ENCODE measurements at regions not wholly inside any gene's neighbourhood (a gene's known extent, or its start where the extent isn't known, plus 50 kb on each side); places are given as distances from the start of the nearest gene placed in this dataset.

DNA sequence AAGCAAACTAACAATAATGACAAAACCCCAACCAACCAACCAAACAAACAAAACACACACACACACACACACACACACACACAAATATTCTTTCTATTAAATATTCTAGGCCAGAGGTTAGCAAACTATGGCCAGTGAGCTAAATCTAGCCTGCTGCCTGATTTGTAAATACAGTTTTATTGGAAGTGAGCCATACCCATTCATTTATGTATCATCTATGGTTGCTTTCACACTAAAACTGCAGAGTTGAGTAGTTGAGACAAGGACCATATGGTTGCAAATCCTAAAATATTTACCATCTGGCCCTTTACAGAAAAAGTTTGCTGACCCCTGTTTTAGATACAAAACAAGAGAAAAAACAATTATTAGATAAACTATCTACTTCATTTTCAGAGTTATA lies 620.5 kb upstream of the SEMA6A start:
- no peak overlapping the region for H3K27ac Mint-ChIP-seq

DNA sequence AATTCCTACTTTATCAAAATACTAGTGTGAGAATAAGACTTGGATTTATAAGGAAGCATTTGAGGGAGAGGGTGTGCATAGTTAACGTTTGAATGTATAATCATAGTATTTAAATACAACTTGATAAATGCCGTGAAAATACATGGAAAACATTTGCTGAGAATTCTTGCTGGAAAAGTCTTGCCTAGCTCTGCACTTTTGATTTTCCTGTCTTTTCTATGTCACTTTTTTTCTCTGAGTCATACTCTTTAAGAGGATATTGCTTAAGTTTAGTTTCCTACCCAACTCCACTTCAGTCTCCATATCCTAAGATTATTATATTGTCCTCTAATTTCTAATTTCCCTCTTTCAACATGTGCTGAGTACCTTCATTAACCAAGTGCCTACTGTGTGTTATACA lies 616.6 kb upstream of the SEMA6A start:
- no peaks in the 10 kb centered on the region for H3K36me3 Mint-ChIP-seq (ENCODE audit: low read depth)
- H3K4me1 Mint-ChIP-seq (ENCODE audit: low read depth) = no peaks in the 10 kb centered on the region
- intact Hi-C loops (cut with micrococcal nuclease) = no loop called here

More for the DNA sequence above, 620.5 kb upstream of the SEMA6A start:
- no peak for DNase-seq (ENCODE audit: low spot score)
- H3K27me3 Mint-ChIP-seq (ENCODE audit: insufficient read depth) = no peaks in the 10 kb centered on the region
- H3K4me3 Mint-ChIP-seq = no peak overlapping the region
- H3K9me3 Mint-ChIP-seq = no peaks in the 10 kb centered on the region
- H3K4me1 Mint-ChIP-seq (ENCODE audit: low read depth) = no peaks in the 10 kb centered on the region
- H3K36me3 Mint-ChIP-seq (ENCODE audit: low read depth) = no peaks in the 10 kb centered on the region
- intact Hi-C loops (cut with micrococcal nuclease) = no loop called here

DNA sequence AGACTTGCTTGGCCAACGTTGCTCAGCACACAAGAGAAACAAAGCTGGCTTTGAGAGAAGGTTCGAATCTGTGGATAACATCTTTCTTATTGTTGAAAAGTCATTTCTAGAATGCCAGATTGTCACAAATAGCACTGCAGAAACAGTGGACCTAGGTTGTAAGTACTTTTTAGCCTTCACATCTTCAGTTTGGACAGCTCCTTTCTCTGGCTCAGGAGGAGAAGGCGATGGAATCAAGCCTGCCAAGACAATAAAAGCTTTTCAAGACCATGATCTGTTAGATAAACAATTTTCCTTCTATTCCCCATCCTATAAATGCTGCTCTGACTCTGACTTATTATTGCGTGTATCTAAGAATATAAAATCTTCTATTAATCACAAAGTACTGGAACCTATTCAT lies 615.2 kb upstream of the SEMA6A start:
- Mint-ChIP-seq H3K27ac (no peak overlapping the region), H3K36me3 (ENCODE audit: low read depth) (no peaks in the 10 kb centered on the region), H3K4me1 (ENCODE audit: low read depth) (no peaks in the 10 kb centered on the region), H3K4me3 (no peak overlapping the region), H3K9me3 (no peaks in the 10 kb centered on the region), H3K27me3 (ENCODE audit: insufficient read depth) (no peaks in the 10 kb centered on the region)
- no peak for DNase-seq (ENCODE audit: low spot score)
- intact Hi-C loops (cut with micrococcal nuclease) = no loop called here

More for the DNA sequence above, 616.6 kb upstream of the SEMA6A start:
- Mint-ChIP-seq H3K9me3 (no peaks in the 10 kb centered on the region), H3K4me3 (no peak overlapping the region), H3K27ac (no peak overlapping the region), H3K27me3 (ENCODE audit: insufficient read depth) (no peaks in the 10 kb centered on the region)
- no peak for DNase-seq (ENCODE audit: low spot score)

DNA sequence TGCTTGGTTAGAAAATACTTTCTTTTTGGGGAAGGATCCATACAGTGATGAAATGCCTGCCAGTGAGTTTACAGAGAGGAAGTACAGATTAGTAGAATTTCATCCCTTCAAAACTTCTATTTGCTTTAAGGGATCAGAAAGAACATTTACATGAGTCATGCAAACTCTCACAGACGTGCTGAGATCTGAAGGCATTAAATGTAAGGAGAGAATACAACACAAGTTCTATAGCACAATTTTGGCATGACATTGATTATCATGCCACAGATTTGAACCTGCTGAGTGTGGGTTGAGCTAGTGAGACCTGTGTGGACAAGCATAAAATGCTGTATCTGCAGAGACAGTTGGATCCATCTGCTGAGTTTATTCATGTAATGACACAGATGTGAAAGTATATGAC lies 613.6 kb upstream of the SEMA6A start:
- H3K27ac Mint-ChIP-seq = no peak overlapping the region
- H3K4me1 Mint-ChIP-seq (ENCODE audit: low read depth) = no peaks in the 10 kb centered on the region
- H3K9me3 Mint-ChIP-seq = no peaks in the 10 kb centered on the region
- no peak overlapping the region for H3K4me3 Mint-ChIP-seq
- DNase-seq (ENCODE audit: low spot score) = no peak
- H3K27me3 Mint-ChIP-seq (ENCODE audit: insufficient read depth) = no peaks in the 10 kb centered on the region
- no peaks in the 10 kb centered on the region for H3K36me3 Mint-ChIP-seq (ENCODE audit: low read depth)
- intact Hi-C loops (cut with micrococcal nuclease) = no loop called here

DNA sequence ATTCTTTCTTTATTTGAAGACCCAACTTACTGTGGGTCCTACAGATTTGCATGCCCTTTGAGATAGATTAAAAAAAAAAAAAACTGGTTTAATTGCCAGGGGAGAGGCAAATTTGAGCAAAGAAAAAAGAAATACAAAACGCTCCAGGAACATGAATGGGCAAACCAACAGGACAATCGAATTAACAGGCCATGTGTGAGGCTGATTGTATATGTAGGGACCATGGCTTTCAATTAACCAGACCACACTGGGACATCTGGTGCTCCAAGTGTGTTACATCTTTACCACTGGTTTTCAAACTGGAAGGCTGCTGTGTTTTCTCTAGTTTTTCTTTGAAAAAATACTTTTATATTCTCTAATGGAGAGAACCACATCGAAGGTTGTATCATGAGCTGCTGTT lies 612.1 kb upstream of the SEMA6A start:
- no peaks in the 10 kb centered on the region for H3K9me3 Mint-ChIP-seq
- intact Hi-C loops (cut with micrococcal nuclease) = no loop called here
- H3K4me3 Mint-ChIP-seq = no peak overlapping the region
- H3K27me3 Mint-ChIP-seq (ENCODE audit: insufficient read depth) = no peaks in the 10 kb centered on the region
- DNase-seq (ENCODE audit: low spot score) = no peak
- H3K36me3 Mint-ChIP-seq (ENCODE audit: low read depth) = no peaks in the 10 kb centered on the region
- no peaks in the 10 kb centered on the region for H3K4me1 Mint-ChIP-seq (ENCODE audit: low read depth)
- H3K27ac Mint-ChIP-seq = no peak overlapping the region

DNA sequence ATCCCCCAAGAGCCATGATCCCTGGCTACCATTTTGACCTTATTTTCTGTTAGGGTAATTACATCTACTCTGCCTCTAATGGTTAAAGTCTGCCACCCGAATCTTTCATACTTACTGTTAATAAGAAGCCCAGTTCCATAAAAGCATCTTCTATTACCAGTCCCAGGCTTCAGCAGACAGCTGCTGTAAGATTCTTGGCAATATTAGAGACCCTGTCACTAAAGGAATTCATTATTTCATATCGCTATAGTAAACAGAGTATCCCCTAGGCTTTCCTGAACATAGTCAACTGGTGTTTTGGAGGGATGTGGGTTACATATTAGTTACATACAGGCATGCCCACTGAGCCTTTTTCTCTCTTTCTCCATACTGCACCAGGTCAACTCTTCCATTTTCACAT lies 608.7 kb upstream of the SEMA6A start:
- H3K4me3 Mint-ChIP-seq = no peak overlapping the region
- no peaks in the 10 kb centered on the region for H3K27me3 Mint-ChIP-seq (ENCODE audit: insufficient read depth)
- no peak overlapping the region for H3K27ac Mint-ChIP-seq
- H3K9me3 Mint-ChIP-seq = peaks cover 3% of the 10 kb centered on the region
- intact Hi-C loops (cut with micrococcal nuclease) = no loop called here
- no peaks in the 10 kb centered on the region for H3K4me1 Mint-ChIP-seq (ENCODE audit: low read depth)
- H3K36me3 Mint-ChIP-seq (ENCODE audit: low read depth) = no peaks in the 10 kb centered on the region
- DNase-seq (ENCODE audit: low spot score) = no peak

DNA sequence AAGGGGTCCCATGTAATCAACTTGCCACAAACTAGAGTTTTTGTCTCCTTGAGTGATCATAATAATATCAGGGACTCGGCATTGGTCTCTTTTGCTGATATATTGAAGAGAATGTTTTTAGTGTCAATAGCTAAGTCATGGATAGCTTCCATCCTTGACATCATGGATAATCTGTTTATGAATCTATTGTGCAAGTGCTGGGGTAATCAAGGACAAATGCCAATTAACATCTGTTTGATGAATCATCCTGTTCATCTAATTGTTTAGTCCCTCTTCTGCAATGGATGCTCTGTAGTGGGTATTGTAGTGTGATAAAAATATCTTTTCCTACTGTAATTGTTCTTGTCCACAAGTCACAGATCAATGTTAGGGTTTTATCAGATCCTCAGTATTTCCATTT lies 607.5 kb upstream of the SEMA6A start:
- Mint-ChIP-seq H3K9me3 (peaks cover 3% of the 10 kb centered on the region), H3K4me3 (no peak overlapping the region), H3K27ac (no peak overlapping the region), H3K36me3 (ENCODE audit: low read depth) (no peaks in the 10 kb centered on the region), H3K27me3 (ENCODE audit: insufficient read depth) (no peaks in the 10 kb centered on the region), H3K4me1 (ENCODE audit: low read depth) (no peaks in the 10 kb centered on the region)
- no peak for DNase-seq (ENCODE audit: low spot score)
- intact Hi-C loops (cut with micrococcal nuclease) = no loop called here

DNA sequence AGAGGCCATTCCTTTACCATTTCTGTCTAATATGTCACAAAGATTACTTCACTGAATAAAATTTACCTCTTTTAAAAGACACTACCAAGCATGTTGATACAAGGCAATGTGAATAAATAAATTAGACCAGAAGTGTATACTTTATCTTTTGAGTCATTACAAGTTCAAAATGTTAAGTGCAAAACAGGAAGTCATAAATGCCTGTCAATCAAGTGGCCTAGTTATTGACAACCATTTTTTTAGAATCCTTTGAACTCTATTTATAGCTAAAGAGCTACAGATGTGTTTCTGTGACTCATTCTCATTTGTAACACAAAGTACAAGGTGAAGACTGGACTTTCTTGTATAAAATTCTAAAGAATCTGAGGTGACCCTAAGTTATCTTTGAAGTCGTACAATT lies 602.7 kb upstream of the SEMA6A start:
- Mint-ChIP-seq H3K9me3 (peaks cover 3% of the 10 kb centered on the region), H3K27me3 (ENCODE audit: insufficient read depth) (no peaks in the 10 kb centered on the region), H3K27ac (no peak overlapping the region), H3K4me1 (ENCODE audit: low read depth) (no peaks in the 10 kb centered on the region), H3K36me3 (ENCODE audit: low read depth) (no peaks in the 10 kb centered on the region), H3K4me3 (no peak overlapping the region)
- no peak for DNase-seq (ENCODE audit: low spot score)
- intact Hi-C loops (cut with micrococcal nuclease) = no loop called here

DNA sequence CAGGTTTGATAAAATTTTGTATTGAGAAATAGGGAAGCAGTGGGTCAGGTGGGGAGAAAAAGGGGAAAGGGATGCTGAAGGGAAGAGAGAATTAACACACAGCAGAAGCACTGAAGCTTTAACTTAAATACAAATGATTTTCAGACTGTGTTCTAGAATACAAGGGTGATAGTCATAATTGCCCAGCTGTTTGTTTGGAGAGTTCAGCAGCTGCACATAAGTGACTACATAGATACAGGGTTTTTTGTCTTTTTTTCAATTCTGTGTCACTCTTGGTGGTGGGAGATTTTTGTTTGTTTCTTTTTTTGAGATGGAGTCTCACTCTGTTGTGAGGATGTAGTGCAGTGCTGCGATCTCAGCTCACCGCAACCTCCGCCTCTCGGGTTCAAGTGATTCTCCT lies 590.4 kb upstream of the SEMA6A start:
- Mint-ChIP-seq H3K36me3 (ENCODE audit: low read depth) (no peaks in the 10 kb centered on the region), H3K27ac (no peak overlapping the region), H3K9me3 (no peaks in the 10 kb centered on the region), H3K27me3 (ENCODE audit: insufficient read depth) (no peaks in the 10 kb centered on the region), H3K4me3 (no peak overlapping the region), H3K4me1 (ENCODE audit: low read depth) (no peaks in the 10 kb centered on the region)
- intact Hi-C loops (cut with micrococcal nuclease) = no loop called here
- no peak for DNase-seq (ENCODE audit: low spot score)

DNA sequence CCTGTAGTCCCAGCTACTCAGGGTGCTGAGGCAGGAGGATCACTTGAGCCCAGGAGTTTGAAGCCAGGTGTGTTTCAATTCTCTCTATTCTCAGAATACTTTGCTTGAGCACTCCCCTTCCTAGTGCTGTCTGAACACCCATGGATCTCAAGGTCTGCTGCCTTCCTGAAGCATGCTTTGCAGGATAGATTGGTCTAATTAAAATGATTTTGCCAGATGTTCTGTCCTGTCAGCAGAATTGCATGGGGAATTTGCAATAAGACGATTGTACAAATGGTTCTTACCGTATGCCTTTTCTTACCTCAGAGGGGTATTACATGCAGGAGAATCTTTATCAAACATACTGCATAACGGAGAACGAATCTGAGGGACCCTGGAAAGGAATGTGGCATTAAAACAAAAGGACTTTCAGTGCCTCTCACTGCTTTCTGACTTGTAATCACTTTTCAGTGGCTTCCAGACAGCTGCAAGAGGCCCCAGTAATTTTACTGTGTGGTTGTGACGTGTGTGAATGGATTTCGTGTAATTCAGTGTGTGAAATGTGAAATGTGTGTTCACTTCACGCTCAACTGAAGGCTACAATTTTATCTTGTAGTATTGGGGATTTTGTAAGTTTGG lies 587.2 kb upstream of the SEMA6A start:
- H3K27me3 Mint-ChIP-seq (ENCODE audit: insufficient read depth) = no peaks in the 10 kb centered on the region
- no peak for DNase-seq (ENCODE audit: low spot score)
- intact Hi-C loops (cut with micrococcal nuclease) = no loop called here
- no peaks in the 10 kb centered on the region for H3K9me3 Mint-ChIP-seq
- no peak overlapping the region for H3K27ac Mint-ChIP-seq
- H3K4me1 Mint-ChIP-seq (ENCODE audit: low read depth) = no peaks in the 10 kb centered on the region
- no peak overlapping the region for H3K4me3 Mint-ChIP-seq
- H3K36me3 Mint-ChIP-seq (ENCODE audit: low read depth) = no peaks in the 10 kb centered on the region

DNA sequence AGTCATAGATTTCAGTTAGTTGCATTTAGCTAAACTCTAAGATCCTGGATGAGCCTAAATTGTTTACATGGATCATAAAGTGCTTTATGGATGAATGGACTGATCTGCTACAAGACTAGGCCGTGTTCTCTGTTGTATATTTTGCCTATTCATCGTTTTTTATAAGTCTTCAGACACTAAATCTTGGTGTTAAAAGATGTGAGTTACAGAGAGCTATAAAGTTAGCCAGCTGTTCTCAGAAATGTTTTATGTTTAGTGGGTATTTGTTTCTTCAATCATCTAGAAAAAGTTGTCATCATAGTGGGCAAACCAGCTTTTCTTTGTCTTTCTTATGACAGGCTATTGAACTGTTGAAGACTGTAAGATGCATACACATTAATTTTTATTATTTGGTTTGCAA lies 585.8 kb upstream of the SEMA6A start:
- Mint-ChIP-seq H3K4me1 (ENCODE audit: low read depth) (no peaks in the 10 kb centered on the region), H3K36me3 (ENCODE audit: low read depth) (no peaks in the 10 kb centered on the region), H3K27me3 (ENCODE audit: insufficient read depth) (no peaks in the 10 kb centered on the region), H3K27ac (no peak overlapping the region), H3K9me3 (peaks cover 3% of the 10 kb centered on the region), H3K4me3 (no peak overlapping the region)
- no peak for DNase-seq (ENCODE audit: low spot score)
- intact Hi-C loops (cut with micrococcal nuclease) = no loop called here

DNA sequence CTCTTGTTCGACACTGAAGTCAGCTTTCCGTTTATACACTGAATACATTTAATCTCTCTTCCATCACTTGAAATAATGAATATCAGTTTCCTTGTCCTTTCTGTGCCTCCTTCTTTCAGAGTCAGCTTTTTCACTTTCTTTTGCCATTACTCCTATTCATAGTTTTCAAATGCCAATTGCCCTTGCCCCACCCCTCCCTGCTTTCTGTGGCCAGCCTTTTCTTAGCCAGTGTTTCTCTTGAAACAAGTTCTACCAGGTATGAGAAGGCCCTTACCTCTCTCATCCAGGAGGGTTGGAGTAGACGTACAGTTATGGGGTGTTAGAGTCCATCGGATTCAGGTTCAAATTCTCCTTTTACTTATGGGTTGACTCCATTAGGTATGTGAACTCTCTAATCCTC lies 574.7 kb upstream of the SEMA6A start:
- Mint-ChIP-seq H3K27ac (no peak overlapping the region), H3K4me3 (no peak overlapping the region), H3K27me3 (ENCODE audit: insufficient read depth) (no peaks in the 10 kb centered on the region), H3K36me3 (ENCODE audit: low read depth) (no peaks in the 10 kb centered on the region), H3K9me3 (no peaks in the 10 kb centered on the region), H3K4me1 (ENCODE audit: low read depth) (no peaks in the 10 kb centered on the region)
- intact Hi-C loops (cut with micrococcal nuclease) = no loop called here
- no peak for DNase-seq (ENCODE audit: low spot score)

DNA sequence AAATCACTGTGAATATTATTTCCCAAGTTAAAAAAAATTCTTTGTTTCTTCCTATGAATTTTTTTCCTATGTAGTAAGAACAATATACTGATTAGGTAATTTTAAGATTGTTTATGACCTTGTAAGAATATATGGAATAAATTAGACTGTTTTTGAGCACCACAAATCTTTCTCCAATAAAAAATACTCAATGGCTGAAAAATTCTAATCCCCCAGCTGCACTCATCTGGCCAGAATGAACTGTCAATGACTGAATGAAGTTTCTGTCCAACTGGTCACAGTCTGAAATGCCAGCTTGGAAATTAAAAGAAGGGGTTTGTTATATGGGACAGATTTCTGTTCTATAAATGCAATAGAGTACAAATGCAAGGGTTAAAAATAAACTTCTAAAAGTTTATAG lies 569.5 kb upstream of the SEMA6A start:
- intact Hi-C loops (cut with micrococcal nuclease) = no loop called here

DNA sequence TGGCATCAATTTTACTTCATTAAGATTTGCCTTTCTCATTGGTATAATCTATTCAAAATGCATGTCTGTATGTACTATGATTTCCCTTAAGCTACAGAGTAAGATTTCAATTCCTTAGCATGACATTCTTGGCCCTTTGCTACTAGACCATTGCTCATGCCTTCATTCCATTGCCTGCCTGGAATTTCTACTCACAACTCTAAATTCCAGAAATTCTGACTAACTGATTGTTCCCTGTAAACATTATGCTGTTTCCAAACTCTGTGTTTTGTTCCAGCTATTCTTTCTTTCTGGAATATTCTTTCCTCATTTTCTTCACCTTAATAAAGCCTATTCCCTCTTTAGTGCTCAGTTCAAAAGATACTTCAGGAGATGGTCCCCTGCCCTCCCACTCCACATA lies 568.8 kb upstream of the SEMA6A start:
- intact Hi-C loops (cut with micrococcal nuclease) = no loop called here
- Mint-ChIP-seq H3K4me3 (no peak overlapping the region), H3K9me3 (no peaks in the 10 kb centered on the region), H3K27me3 (ENCODE audit: insufficient read depth) (no peaks in the 10 kb centered on the region), H3K36me3 (ENCODE audit: low read depth) (no peaks in the 10 kb centered on the region), H3K4me1 (ENCODE audit: low read depth) (no peaks in the 10 kb centered on the region), H3K27ac (no peak overlapping the region)
- no peak for DNase-seq (ENCODE audit: low spot score)

More for the DNA sequence above, 569.5 kb upstream of the SEMA6A start:
- H3K27me3 Mint-ChIP-seq (ENCODE audit: insufficient read depth) = no peaks in the 10 kb centered on the region
- H3K4me1 Mint-ChIP-seq (ENCODE audit: low read depth) = no peaks in the 10 kb centered on the region
- no peak for DNase-seq (ENCODE audit: low spot score)
- no peaks in the 10 kb centered on the region for H3K9me3 Mint-ChIP-seq
- no peak overlapping the region for H3K27ac Mint-ChIP-seq
- no peak overlapping the region for H3K4me3 Mint-ChIP-seq
- H3K36me3 Mint-ChIP-seq (ENCODE audit: low read depth) = no peaks in the 10 kb centered on the region
